Fibroblast of skin of abdomen (primary cell): ENCODE measurements at regions not wholly inside any gene's neighbourhood (a gene's known extent, or its start where the extent isn't known, plus 50 kb on each side); places are given as distances from the start of the nearest gene placed in this dataset.
"Not testable (repeated sequence)": the region's sequence is repeated elsewhere in the genome, so short reads cannot be mapped to it uniquely, and the experiment has no call there.

Experiments
- DNase-seq: peaks from one replicate; pipeline ENCODE4 v3.0.0-alpha.2; 2013

DNA sequence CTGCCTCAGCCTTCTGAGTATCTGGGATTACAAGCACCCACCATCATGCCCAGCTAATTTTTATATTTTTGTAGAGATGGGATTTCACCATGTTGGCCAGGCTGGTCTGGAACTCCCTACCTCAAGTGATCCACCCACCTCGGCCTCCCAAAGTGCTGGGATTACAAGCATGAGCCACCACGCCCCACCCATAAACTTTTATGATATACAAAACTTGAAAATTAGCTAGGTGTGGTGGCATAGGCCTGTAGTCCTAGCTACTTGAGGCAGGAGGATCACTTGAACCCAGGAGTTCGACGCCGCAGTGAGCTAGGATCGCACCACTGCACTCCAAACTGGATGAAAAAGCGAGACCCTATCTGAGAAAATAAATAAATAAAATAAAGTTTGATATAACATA, 149.5 kb upstream of the ATF7IP start:
- DNase-seq, result not testable (repeated sequence)

GRCh38 chr12:14216405-14217294, 148.8 kb upstream of the ATF7IP start:
- peak; percentile 28 for DNase-seq

GRCh38 chr12:14219156-14219555, 146.3 kb upstream of the ATF7IP start:
- no peak for DNase-seq

- not testable (repeated sequence) for DNase-seq
Observed at GRCh38 chr12:14219670-14220069, 145.8 kb upstream of the ATF7IP start.

DNA sequence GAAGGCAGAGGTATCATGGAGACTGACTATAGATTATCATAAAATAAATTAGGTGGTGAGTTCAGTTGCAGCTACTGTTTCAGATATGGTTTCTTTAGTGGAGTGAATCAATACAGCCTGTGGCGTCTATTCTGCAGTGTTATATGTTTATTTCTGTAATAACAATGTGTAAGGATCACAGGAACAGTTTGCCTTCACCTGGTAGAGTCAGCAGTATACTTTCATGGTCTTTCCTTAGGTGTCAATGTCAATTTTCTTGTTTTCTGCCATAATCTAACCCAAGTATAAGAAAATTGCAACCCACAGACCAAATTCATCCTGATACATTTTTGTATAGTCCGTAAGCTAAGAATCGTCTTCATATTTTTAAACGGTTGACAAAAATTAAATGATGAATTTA, 140.4 kb upstream of the ATF7IP start:
- no peak for DNase-seq

GRCh38 chr12:14235176-14235575, 130.3 kb upstream of the ATF7IP start:
- DNase-seq, result not testable (repeated sequence)

DNA sequence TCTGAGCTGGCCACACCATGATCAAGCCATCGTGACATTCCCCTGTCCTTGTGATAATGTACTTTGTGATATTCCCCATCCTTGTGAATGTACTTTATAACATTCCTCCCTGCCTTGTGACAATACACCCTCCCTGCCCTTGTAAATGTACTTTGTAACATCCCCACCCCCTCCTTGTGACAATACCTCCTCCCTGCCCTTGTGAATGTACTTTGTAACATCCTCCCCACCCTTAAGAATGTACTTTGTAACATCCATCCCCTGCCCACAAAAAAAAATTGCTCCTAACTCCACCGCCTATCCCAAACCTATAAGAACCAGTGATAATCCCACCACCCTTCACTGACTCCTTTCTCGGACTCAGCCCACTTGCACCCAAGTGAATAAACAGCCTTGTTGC, 128.8 kb upstream of the ATF7IP start:
- not testable (repeated sequence) for DNase-seq

DNA sequence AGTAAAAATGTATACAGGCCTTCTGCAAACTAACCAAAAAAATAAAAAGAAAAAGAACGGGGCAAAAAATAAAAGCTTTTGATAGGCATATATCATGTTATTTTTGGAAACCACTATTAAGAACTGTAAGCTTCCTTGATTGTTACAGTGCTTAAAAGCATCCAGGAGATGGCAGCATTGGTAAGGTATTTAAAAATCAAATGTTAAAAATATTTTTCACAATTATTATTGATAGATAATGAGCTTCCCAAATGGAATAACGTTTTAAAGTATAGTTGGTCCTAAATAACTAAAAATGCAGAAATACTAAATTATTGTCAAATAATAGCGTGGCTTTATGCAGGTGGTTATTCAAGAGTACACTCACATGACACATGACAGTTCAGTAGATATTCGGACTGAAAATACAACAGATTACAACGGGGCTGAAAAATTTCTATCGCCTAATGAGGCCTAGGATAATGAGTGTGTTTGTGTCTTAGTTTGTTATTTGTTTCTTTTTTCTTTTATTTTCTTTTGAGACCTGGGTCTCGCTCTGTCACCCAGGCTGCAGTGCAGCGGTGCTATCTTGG, 127.2 kb upstream of the ATF7IP start:
- peak; percentile 23 for DNase-seq

- peak; percentile 79 for DNase-seq
Observed at GRCh38 chr12:14239350-14239934, 126.0 kb upstream of the ATF7IP start.

DNA sequence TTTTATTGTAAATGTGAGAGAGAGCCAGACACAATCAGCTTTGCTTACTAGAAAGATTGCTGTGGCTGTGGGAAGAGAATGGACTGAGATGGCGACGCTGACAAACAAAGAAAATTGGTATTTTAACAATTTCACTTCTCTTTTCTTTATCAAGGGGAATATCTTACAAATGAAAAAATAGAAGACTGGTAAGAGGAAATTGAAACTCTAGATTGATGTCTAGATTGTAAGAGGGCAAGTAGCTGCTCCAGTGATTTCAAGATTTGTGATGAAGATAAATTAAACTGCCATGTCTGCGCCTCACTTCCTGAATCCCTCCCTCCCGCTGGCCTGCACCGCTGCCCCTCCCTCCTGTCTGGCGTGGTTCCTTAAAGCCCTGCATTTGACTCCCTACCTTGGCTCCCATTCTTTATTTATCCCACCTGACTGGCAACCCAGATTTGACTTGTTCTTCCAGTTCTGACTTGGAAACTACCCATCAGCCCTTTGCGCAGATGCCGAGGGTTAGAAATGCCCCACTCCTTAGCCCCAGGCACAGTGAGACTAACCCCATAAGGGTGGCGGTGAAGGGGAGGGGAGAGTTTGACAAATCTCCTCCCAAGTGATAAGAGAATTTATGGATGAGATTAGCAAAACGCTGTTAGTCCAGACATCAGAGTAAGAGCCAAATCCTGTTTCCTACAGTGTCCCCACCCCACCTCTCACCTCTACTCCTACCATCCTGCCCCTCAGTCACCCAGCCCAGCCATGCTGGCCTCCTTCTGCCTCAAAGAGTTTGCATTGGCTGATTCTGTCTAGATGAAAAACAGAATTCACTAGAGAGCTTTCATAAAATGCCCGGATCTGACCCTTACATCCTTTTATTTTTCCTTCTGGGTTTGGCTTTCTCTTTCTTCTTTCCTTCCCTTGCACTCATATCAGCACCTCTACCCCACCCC, 125.3 kb upstream of the ATF7IP start:
- peak; percentile 30 for DNase-seq

DNA sequence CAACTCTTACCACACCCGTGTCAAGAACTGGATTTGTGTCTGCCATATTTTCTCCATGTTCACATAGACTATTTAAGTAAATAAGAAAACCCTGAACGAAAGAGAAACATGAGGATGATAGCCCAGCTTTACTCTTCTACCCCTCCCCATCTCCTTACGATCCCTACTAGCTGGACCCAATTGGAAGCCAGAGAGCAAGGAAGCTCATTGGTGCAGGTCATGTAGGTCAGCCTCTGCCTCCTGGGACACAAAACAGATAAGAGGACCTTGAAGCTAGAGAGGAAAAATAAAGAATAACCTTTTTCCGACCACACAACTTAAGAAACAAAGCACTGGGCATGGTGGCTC, 124.6 kb upstream of the ATF7IP start:
- DNase-seq, result no peak

DNA sequence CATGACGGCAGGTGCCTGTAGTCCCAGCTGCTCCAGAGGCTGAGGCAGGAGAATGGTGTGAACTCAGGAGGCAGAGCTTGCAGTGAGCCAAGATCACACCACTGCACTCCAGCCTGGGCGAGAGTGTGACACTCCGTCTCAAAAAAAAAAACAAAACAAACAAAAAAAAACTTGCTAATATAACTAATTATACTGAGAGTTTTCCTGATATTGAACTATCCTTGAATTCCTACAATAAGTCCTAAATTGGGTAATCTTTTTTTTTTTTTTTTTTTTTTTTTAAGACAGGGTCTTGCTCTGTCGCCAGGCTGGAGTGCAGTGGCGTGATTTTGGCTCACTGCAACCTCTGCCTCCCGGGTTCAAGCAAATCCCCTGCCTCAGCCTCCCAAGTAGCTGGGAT, 122.7 kb upstream of the ATF7IP start:
- DNase-seq, result not testable (repeated sequence)

- no peak for DNase-seq
Observed at GRCh38 chr12:14243941-14244340, 121.5 kb upstream of the ATF7IP start.

- DNase-seq, result no peak
Observed at GRCh38 chr12:14244876-14245669, 120.4 kb upstream of the ATF7IP start.

GRCh38 chr12:14247166-14247565, 118.3 kb upstream of the ATF7IP start:
- DNase-seq, result no peak

DNA sequence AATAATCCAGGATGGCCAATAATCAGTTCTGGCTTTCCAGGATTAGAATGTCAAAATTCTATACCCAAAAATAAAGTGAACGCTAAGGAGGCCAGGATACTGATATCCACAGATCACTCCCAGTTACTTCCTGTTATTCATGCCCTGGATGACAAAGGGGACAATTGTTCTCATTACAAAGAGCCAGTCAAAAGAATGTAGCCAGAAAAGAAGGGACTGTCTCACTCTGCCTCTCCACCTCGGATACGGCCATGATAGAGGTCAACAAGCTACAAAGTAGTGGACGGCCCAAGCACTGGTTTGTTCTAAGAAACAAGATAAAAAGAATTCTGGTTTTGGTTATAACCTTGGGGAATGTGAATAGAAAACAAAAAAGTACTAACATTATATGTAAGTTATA, 116.1 kb upstream of the ATF7IP start:
- no peak for DNase-seq

- DNase-seq, result no peak
Observed at GRCh38 chr12:14252697-14253096, 112.8 kb upstream of the ATF7IP start.

DNA sequence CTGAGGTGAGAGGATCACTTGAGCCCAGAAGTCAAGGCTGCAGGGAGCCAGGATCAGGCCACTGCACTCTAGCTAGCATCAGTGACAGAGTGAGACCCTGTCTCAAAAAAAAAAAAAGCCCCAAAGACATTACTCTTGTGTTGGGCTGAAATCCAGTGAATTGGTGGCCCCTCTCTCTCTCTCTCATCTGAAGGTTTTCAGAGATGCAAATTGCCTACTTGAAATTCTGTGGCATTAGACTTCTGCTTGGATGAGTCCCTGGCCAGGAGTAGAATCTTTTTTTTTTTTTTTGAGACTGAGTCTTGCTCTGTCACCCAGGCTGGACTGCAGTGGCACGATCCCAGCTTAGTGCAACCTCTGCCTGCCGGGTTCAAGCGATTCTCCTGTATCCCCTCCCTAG, 112.0 kb upstream of the ATF7IP start:
- no peak for DNase-seq

GRCh38 chr12:14254781-14255180, 110.7 kb upstream of the ATF7IP start:
- DNase-seq, result no peak

DNA sequence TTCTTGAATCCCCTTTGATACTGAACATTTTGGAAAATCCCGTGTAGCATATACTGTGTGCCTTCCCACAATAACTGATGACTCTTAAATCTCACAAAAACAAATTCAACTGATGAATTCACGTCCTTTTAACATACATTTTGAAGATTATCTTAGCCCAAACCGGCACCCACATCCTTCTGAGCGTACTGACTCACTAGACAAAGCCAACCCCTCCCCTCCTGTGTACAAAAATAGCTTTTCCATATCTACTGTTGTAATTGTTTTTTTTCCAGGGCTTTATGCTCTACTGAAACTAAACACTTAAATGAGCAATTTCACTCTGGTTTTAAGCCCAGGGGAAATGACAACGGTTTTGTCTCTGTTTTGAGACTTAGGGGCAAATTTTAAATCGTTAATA, 109.4 kb upstream of the ATF7IP start:
- DNase-seq, result peak; percentile 47

- peak; percentile 85 for DNase-seq
Observed at GRCh38 chr12:14256555-14257169, 108.8 kb upstream of the ATF7IP start.
